Omental fat pad (tissue), 3 donors: ENCODE measurements at regions not wholly inside any gene's neighbourhood (a gene's known extent, or its start where the extent isn't known, plus 50 kb on each side); places are given as distances from the start of the nearest gene placed in this dataset.

Experiments used
- ATAC-seq: fragments of 150-250 bp; one replicate; pipeline ENCODE4 v1.9.1; 2016; ENCODE audit warnings: mild to moderate bottlenecking, moderate library complexity; ENCODE audit not compliant: low FRiP score
- DNase-seq: peaks from one replicate; pipeline ENCODE4 v3.0.0-alpha.2; 2019; ENCODE audit warnings: low spot score
- CTCF ChIP-seq, 3 donors: fragments of 450-650 bp; IDR thresholded peaks; one replicate each; pipeline ENCODE4 v1.5.1; 2016 to 2017; ENCODE audit warnings: antibody characterized with exemption in 3 of 3, mild to moderate bottlenecking in 3 of 3, moderate library complexity in 2 of 3

DNA sequence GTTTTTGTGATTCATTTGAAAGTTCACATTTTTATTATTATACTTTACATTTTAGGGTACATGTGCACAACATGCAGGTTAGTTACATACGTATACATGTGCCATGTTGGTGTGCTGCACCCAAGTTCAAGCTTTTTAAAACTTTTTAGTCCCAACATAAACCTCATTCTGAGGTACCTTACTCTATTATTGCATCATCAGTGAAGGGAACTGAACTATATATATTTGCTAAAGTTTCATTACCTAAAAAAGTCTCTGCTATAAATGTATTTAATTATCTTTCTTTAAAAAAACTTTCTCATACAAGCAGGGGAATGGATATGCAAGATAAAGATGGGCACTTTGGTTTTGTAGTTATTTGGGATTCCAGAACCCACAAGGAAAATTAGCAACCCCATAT lies 931.4 kb upstream of the ADGRL2 start:
- TF ChIP-seq CTCF (IDR thresholded peaks at IDR 0.05) = no peak
- ATAC-seq (no peak), DNase-seq (no peak)

DNA sequence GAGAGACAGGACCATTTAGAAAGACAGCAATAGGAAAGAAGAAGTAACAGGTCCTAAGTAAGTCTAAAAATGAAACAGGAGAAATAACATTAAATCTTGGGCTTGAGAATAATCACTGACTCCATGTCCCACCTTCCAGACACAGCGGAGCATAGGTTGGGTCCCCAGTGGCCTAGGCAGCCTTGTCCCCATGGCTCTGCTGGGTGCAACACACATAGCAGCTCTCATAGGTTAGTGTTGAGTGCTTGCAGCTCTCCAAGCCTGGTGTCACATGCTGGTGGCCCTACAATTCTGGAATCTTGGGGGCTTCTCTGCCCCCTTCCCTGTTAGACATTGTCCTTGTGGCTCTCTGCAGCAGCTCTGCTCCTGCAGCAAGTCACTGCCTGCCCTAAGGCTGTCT lies 952.8 kb upstream of the ADGRL2 start:
- ATAC-seq (no peak), DNase-seq (no peak)
- no peak for TF ChIP-seq CTCF (IDR thresholded peaks at IDR 0.05)

- no peak for ATAC-seq
- no peak for DNase-seq
- TF ChIP-seq CTCF (IDR thresholded peaks at IDR 0.05) = no peak
Measured at GRCh38 chr1:80846966-80847365, 953.8 kb upstream of the ADGRL2 start.

DNA sequence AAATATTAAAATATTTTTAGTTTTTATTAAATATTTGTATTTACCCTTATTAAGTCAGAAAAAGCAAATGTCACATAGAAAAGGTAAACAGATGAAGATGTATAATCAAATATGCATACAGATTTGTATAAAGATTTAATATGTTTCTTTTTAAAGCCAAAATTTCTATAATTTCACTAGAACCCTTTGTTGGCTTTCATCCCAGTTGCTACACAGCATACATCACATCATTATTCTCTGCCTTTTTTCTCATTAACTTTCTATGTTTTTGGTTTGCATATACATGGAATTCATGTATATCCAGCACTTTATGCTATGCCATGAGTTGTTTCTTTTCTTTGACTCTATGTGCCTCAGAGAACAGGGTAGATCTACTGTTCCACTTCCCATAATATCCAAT lies 957.9 kb upstream of the ADGRL2 start:
- no peak for ATAC-seq
- no peak for TF ChIP-seq CTCF (IDR thresholded peaks at IDR 0.05)
- DNase-seq = no peak

GRCh38 chr1:80841261-80841660 lies 959.5 kb upstream of the ADGRL2 start:
- no peak for ATAC-seq
- no peak for DNase-seq
- TF ChIP-seq CTCF (IDR thresholded peaks at IDR 0.05) = no peak

DNA sequence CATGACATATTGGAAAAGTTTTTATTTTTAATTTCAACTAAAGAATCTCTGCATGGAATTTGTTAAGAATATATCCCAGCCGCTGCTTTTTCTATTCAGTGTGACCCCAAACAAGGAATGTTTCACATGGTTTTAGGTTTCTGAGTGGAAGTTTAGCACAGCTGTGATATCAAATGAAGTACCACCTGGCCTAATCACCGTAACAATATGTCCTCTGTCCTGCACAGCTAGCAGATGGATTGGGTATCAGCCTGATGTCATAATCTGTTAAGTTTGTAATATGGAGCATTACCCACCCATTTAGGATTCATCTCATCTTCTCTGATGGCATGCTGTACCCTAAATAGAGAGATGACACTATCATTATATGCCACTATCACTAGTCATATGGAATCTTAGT lies 963.7 kb upstream of the ADGRL2 start:
- ATAC-seq (no peak), DNase-seq (no peak)
- no peak for TF ChIP-seq CTCF (IDR thresholded peaks at IDR 0.05)

- no peak for ATAC-seq
- no peak for TF ChIP-seq CTCF (IDR thresholded peaks at IDR 0.05)
Measured at GRCh38 chr1:80836505-80836904, 964.2 kb upstream of the ADGRL2 start.

More at GRCh38 chr1:80836505-80836904, 964.2 kb upstream of the ADGRL2 start:
- no peak for DNase-seq
